Right renal cortex interstitium (tissue), 3 donors: ENCODE measurements at regions not wholly inside any gene's neighbourhood (a gene's known extent, or its start where the extent isn't known, plus 50 kb on each side); places are given as distances from the start of the nearest gene placed in this dataset.

Experiments
- DNase-seq, 3 donors: peaks; one replicate each; pipeline ENCODE4 v3.0.0-alpha.2; 2013; ENCODE audit warnings: low read depth in 3 of 3, low spot score in 2 of 3

- DNase-seq, result no peak
Observed at GRCh38 chr7:20021831-20022230, 195.4 kb downstream of the MACC1 start.

- no peak for DNase-seq
Observed at GRCh38 chr7:20021066-20021465, 196.1 kb downstream of the MACC1 start.

- DNase-seq, result no peak
Observed at GRCh38 chr7:20019757-20020432, 197.3 kb downstream of the MACC1 start.

GRCh38 chr7:20016669-20017068, 200.5 kb downstream of the MACC1 start:
- DNase-seq, result no peak

GRCh38 chr7:20013536-20013935, 203.6 kb downstream of the MACC1 start:
- no peak for DNase-seq

GRCh38 chr7:20012100-20012499, 205.1 kb downstream of the MACC1 start:
- no peak for DNase-seq

GRCh38 chr7:20010877-20011276, 206.3 kb downstream of the MACC1 start:
- DNase-seq, result no peak

GRCh38 chr7:20007510-20007909, 209.7 kb downstream of the MACC1 start:
- DNase-seq, result no peak

- DNase-seq, result no peak
Observed at GRCh38 chr7:20005081-20005480, 212.1 kb downstream of the MACC1 start.

- DNase-seq, result no peak
Observed at GRCh38 chr7:19999681-20000080, 217.5 kb downstream of the MACC1 start.

GRCh38 chr7:19991936-19992335, 218.5 kb upstream of the TMEM196 start:
- DNase-seq, result no peak

GRCh38 chr7:19989906-19990305, 216.5 kb upstream of the TMEM196 start:
- no peak for DNase-seq

- DNase-seq, result no peak
Observed at GRCh38 chr7:19988860-19989259, 215.4 kb upstream of the TMEM196 start.

GRCh38 chr7:19984231-19984632, 210.8 kb upstream of the TMEM196 start:
- DNase-seq, result no peak

- peak in 1 of 3 donors; percentile 9 for DNase-seq
Observed at GRCh38 chr7:19982841-19983835, 209.7 kb upstream of the TMEM196 start.

GRCh38 chr7:19973581-19973980, 200.2 kb upstream of the TMEM196 start:
- no peak for DNase-seq

GRCh38 chr7:19972876-19973275, 199.5 kb upstream of the TMEM196 start:
- no peak for DNase-seq

GRCh38 chr7:19971956-19972355, 198.5 kb upstream of the TMEM196 start:
- DNase-seq, result no peak

GRCh38 chr7:19970514-19970913, 197.1 kb upstream of the TMEM196 start:
- DNase-seq, result no peak

GRCh38 chr7:19969859-19970493, 196.6 kb upstream of the TMEM196 start:
- DNase-seq, result no peak

GRCh38 chr7:19964246-19964645, 190.8 kb upstream of the TMEM196 start:
- DNase-seq, result no peak
